Thoracic aorta (tissue), 2 donors: ENCODE measurements at regions not wholly inside any gene's neighbourhood (a gene's known extent, or its start where the extent isn't known, plus 50 kb on each side); places are given as distances from the start of the nearest gene placed in this dataset.

Experiments used
- ATAC-seq: fragments of 150-250 bp; one replicate; pipeline ENCODE4 v1.8.0; 2017; ENCODE audit warnings: low read depth; ENCODE audit not compliant: insufficient number of reproducible peaks, low FRiP score
- DNase-seq: peaks from one replicate; pipeline ENCODE4 v3.0.0-alpha.2; 2020; ENCODE audit warnings: low spot score
- H3K27ac ChIP-seq, 2 donors: fragments of 200-600 bp; sonication (generic); 1 replicate in 1 of 2; 2 replicates in 1 of 2; pipeline ENCODE4 v1.5.1; 2016; ENCODE audit warnings: mild to moderate bottlenecking in 2 of 2, moderate library complexity in 2 of 2
- H3K27me3 ChIP-seq: fragments of 200-600 bp; sonication (generic); replicated peaks from 2 replicates; pipeline ENCODE4 v1.6.0; 2016; ENCODE audit warnings: mild to moderate bottlenecking; ENCODE audit not compliant: insufficient read depth
- H3K36me3 ChIP-seq: fragments of 200-600 bp; sonication (generic); one replicate; pipeline ENCODE4 v1.5.1; 2016
- H3K4me1 ChIP-seq, 2 donors: fragments of 200-600 bp; sonication (generic); 1 replicate in 1 of 2; 2 replicates in 1 of 2; pipeline versions ENCODE4 v1.5.1 to v1.6.0; 2016; ENCODE audit warnings: low read depth in 2 of 2, mild to moderate bottlenecking in 1 of 2; ENCODE audit not compliant: control insufficient read depth in 1 of 2
- H3K4me3 ChIP-seq: fragments of 200-600 bp; sonication (generic); 2 replicates; pipeline ENCODE4 v1.5.1; 2016; ENCODE audit warnings: mild to moderate bottlenecking
- H3K9me3 ChIP-seq: fragments of 200-600 bp; sonication (generic); 2 replicates; pipeline ENCODE4 v1.5.1; 2016
- TF ChIP-seq, protein P1 (sequence below): fragments of 200-600 bp; sonication (generic); IDR thresholded peaks from one replicate; pipeline ENCODE4 v1.5.1; 2019; ENCODE audit warnings: antibody characterized with exemption

DNA sequence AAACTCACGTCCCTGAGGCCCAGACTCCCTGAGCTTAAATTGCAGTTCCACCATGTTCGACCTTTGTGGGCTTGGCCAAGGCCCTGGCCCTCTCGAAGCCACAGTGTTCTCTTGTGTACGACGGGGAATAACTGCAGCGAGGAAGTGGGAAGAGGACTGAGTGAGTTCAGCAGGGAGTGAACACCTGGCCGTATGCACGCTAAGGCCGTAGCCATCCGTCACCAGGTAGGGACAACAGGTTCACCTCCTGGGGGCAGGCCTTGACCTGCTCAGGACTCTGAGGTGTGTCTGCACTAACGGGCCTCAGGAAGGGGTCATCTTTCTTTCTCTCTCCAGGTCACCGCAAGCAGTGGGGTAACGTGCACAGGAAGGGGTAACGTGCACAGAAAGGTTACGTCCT lies 67.2 kb upstream of the CTBP2 start:
- no peaks in the 10 kb centered on the region for H3K4me1 ChIP-seq
- no peak overlapping the region for H3K4me3 ChIP-seq
- no peak overlapping the region for H3K27ac ChIP-seq
- H3K9me3 ChIP-seq: no peaks in the 10 kb centered on the region
- no peaks in the 10 kb centered on the region for H3K36me3 ChIP-seq
- DNase-seq (no peak), ATAC-seq (no peak)
- no peaks in the 10 kb centered on the region for H3K27me3 ChIP-seq
- TF ChIP-seq, protein P1, sequence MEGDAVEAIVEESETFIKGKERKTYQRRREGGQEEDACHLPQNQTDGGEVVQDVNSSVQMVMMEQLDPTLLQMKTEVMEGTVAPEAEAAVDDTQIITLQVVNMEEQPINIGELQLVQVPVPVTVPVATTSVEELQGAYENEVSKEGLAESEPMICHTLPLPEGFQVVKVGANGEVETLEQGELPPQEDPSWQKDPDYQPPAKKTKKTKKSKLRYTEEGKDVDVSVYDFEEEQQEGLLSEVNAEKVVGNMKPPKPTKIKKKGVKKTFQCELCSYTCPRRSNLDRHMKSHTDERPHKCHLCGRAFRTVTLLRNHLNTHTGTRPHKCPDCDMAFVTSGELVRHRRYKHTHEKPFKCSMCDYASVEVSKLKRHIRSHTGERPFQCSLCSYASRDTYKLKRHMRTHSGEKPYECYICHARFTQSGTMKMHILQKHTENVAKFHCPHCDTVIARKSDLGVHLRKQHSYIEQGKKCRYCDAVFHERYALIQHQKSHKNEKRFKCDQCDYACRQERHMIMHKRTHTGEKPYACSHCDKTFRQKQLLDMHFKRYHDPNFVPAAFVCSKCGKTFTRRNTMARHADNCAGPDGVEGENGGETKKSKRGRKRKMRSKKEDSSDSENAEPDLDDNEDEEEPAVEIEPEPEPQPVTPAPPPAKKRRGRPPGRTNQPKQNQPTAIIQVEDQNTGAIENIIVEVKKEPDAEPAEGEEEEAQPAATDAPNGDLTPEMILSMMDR: no peak

DNA sequence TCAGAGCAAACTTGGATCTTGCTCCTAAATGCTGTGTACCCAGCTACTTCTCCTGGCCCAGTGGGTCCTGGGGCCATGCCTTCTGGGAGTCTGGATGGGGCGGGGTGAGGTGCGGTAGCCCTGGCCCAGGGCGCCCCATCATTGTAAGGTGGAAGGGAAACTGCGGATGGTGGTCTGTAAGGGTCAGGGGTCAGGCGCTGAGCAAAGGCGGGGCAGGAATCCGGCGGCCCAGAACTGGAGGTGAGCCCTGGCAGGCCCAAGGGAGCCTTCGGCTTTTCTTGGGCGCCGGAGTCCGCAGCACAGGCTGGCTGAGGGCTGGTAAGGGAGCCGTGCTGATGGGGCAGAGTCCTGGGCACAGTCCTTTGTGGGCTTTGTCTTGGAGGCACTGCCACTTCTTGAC lies 66.5 kb upstream of the CTBP2 start:
- no peaks in the 10 kb centered on the region for H3K27me3 ChIP-seq
- TF ChIP-seq, protein P1: no peak
- H3K36me3 ChIP-seq: no peaks in the 10 kb centered on the region
- no peak overlapping the region for H3K4me3 ChIP-seq
- no peak overlapping the region for H3K27ac ChIP-seq
- H3K9me3 ChIP-seq: no peaks in the 10 kb centered on the region
- no peaks in the 10 kb centered on the region for H3K4me1 ChIP-seq
- no peak for DNase-seq
- ATAC-seq: no peak

DNA sequence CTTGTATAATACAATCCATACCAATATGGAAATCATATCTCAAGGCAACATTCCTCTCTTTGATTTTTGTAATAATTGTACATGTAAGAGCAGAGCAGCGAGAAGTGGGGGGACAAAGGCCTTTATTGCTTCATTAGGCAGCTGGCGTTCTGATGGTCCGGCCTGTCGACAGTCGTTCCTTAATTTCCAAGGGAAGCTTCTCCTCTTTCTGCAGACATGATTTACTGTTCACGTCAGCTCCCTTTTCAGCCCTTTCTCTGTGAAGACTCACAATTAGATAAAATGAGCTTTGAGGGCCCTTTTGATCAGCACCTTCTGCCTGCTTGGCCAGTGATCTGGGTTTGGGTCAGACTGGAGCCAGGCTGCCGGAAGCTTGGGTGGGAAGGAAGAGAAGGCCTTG lies 65.6 kb upstream of the CTBP2 start:
- H3K4me3 ChIP-seq: no peak overlapping the region
- TF ChIP-seq, protein P1: no peak
- H3K9me3 ChIP-seq: no peaks in the 10 kb centered on the region
- H3K27me3 ChIP-seq: no peaks in the 10 kb centered on the region
- no peak for DNase-seq
- no peaks in the 10 kb centered on the region for H3K4me1 ChIP-seq
- ATAC-seq: no peak
- H3K36me3 ChIP-seq: no peaks in the 10 kb centered on the region
- H3K27ac ChIP-seq: no peak overlapping the region

DNA sequence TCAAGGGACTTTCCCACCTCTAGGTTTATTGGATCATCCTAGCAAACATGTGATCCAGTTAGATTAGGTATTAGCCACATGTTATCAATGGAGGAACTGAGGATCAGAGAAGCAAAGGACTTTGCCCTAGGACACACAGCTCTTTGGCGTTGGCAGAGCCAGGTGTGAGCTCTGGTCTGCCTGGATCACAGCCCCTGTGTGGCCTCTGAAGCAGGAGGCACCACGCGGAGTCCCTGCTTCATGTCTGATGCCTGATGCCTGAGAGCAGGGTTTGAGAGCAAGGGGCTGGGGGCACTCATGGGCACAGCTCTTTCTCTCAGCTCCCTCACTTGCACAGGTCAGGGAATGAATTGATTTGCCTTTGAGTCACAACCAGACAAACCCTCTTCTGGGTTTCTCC lies 64.7 kb upstream of the CTBP2 start:
- Histone ChIP-seq H3K4me3 (no peak overlapping the region), H3K9me3 (no peaks in the 10 kb centered on the region), H3K27me3 (no peaks in the 10 kb centered on the region), H3K36me3 (no peaks in the 10 kb centered on the region), H3K27ac (no peak overlapping the region), H3K4me1 (no peaks in the 10 kb centered on the region)
- no peak for DNase-seq
- ATAC-seq: no peak
- TF ChIP-seq, protein P1: no peak

DNA sequence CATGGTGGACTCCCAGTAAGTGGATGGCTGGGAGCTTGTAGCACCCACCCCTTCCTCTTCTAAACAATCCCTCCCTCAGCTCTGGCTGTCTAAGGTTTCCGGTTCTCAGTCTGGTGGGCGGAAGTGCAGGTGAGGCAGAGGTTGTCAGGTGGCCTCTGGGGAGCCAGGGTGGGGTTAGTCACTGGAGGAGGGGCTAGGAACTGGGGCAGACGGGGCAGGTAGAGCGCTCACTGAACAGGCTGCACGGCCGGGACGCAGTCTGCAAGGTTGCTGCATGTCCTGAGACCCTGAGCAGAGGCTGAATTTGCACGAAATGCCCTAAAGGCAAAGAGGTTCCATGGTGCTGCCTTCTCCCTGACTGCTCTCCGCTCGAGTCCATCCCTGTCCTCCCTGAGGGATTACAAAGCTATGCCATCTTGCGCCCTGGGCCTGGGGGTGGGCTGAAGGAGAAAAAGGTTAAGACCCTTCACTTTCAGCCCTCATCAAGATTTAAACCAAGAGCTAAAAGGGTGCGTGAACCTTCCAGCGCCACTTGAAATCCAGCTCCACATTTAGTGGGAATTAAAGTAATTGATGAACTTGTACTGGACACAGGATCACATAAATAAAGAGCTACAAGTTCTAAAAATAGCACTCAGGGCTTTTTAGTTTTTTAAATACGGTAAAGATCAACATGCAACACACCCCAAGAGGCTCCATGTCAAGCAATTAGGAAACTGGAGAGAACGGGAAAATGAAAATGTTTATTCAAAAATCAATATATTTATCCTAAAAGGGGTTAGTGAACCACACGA lies 62.3 kb upstream of the CTBP2 start:
- no peaks in the 10 kb centered on the region for H3K36me3 ChIP-seq
- ATAC-seq: no peak

More for the DNA sequence above, 62.3 kb upstream of the CTBP2 start:
- Histone ChIP-seq H3K27ac (no peak overlapping the region), H3K4me3 (no peak overlapping the region), H3K4me1 (no peaks in the 10 kb centered on the region), H3K9me3 (no peaks in the 10 kb centered on the region), H3K27me3 (no peaks in the 10 kb centered on the region)
- no peak for DNase-seq
- TF ChIP-seq, protein P1: no peak
